HG02798 (cell line): ENCODE measurements at regions not wholly inside any gene's neighbourhood (a gene's known extent, or its start where the extent isn't known, plus 50 kb on each side); places are given as distances from the start of the nearest gene placed in this dataset.
A peak's percentile ranks its signal among the peaks of the same experiment; 100 is the strongest.

Experiments used
- ATAC-seq: cut with Tn5 transposase; IDR thresholded peaks from one replicate; pipeline ENCODE4 v1.9.1; 2021; ENCODE audit warnings: mild to moderate bottlenecking; ENCODE audit not compliant: unreplicated experiment, poor library complexity

DNA sequence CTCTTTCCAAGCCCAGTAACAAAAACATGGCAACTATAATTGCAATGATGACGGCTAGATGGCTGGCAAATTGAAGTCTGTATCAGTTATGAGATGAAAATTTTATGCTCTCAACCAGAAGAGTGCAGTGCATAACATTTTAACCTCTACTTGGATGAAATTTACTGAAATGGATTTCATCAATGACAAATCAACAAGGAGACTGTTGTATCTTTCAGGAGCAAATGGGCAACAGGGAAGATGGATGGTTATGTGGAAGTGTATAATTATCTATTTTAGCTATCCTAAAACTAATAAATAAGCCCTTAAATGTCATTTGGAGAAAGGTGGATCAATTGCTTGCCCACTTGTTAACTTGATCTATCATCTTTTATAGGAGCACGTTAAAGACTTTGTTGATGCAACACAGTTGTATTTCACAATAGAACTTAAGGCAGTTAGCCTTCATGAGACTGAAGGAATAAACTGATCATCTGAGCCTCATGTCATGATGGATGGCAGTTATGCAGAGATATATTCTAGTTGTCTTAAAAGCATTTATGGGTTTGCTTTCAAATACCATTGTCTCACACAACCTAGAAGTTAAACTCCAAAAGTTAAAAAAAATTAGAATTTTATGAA lies 315.1 kb upstream of the TBC1D5 start:
- no peak for ATAC-seq

DNA sequence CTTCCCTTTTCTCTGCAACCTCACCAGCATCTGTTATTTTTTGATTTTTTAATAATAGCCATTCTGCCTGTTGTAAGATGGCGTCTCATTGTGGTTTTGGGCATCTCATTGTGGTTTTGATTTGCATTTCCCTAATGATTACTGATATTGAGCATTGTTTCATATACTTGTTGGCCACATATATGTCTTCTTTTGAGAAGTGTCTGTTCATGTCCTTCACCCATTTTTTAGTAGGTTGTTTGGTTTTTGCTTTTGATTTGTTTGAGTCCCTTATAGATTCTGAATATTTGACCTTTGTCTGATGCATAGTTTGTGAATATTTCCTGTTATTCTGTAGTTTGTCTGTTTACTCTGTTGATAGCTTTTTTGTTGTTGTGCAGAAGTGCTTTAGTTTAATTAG lies 312.2 kb upstream of the TBC1D5 start:
- ATAC-seq, result no peak

DNA sequence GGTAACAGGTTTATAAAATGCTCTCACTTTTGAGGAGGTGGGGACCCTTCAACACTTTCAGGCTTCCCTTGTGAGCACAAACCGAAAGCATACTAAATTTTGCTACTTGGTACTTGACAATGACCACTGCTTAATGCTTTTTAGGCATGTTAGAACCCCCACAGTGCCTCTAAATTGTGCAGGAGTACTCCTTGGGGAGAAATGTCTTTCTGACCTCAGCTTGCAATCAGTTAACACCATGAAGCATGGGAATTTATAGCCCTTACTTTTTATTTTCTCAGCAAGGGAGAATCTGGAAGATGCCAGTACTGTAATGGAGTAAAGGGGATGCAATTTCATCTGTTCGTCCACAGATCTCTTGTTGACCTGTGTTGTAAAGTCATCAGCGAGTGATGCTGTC lies 308.9 kb upstream of the TBC1D5 start:
- no peak for ATAC-seq

- ATAC-seq, result no peak
Observed at GRCh38 chr3:18049096-18049495, 306.7 kb upstream of the TBC1D5 start.

- no peak for ATAC-seq
Observed at GRCh38 chr3:18047052-18047451, 304.6 kb upstream of the TBC1D5 start.

GRCh38 chr3:18046131-18046915 lies 303.9 kb upstream of the TBC1D5 start:
- no peak for ATAC-seq

- ATAC-seq, result no peak
Observed at GRCh38 chr3:18044971-18045880, 302.8 kb upstream of the TBC1D5 start.

- no peak for ATAC-seq
Observed at GRCh38 chr3:18044191-18044590, 301.8 kb upstream of the TBC1D5 start.

DNA sequence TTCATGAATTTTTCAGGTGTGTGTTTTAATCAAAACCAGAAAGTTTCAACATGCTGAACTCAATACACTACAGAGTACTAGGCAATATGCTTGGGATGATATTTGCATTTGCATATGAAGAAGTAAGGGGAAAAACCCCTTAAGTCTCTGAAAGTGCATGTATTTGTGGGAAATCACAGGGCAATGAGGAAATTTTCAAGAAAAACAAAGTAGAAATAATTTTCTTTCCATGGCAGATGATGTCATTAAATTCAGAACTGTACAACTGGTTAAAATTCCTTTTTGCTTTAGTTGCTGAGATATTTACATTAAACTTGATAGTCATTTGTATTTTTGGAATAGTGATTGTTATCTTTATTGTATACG lies 294.0 kb upstream of the TBC1D5 start:
- ATAC-seq, result no peak

DNA sequence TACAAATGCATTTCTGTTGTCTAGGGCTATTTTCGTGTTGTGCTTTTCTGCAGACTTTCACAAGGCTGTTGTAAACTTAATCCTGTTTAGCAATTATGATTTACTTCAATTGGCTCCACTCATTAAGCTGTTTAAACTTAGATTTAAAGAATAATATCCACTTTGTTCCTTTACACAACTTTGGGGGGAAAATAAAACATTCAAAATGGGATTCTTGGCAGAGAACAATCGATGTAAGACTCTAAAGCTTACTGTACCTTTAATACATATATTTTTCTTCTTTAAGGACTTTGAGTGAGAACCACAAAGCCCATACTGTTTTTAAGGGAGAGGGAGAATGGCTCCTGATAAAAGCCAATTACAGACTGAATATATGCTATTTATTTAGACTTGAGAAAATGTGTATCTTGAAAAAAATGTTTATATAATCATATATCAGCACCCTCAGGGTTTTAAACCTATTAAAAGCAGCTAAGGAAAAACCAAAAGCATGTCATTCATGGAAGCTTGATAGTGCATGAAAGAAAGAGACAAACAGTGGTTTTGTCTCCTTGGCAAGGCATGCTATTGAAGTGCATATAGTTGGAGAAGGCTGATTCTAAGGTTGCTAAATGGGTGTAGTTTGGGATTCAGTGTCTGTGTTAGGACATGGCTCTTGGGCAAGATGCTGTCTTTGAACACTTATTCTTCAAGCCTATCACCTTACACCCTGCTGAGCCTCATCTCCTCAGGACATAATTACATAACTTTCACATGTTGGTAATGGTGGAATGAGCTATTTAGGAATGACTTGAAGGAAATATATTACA lies 293.4 kb upstream of the TBC1D5 start:
- no peak for ATAC-seq

DNA sequence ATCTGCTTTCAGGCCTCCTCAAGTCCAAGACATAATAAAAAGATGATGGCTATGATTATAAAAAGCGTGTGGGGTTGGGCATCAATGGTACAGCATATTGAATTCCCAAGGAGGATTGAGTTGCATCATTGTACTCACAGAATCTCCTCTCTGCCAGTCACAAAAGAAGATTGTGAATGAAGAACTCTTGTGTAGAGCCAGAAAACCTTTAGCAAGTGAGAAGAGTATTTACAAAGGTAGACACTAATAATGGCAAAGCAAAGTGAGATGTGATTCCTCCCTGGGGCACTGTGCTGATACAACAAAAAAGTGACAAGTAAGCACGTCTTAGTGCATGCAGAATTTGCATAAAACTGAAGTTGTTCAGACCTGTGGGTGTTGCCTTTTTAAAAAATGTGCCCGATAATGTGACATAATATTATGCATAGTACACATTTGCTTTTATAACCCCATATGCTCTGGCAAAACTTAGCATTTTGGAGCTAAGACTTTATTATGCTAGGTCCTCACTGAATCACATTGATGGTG lies 291.2 kb upstream of the TBC1D5 start:
- no peak for ATAC-seq

DNA sequence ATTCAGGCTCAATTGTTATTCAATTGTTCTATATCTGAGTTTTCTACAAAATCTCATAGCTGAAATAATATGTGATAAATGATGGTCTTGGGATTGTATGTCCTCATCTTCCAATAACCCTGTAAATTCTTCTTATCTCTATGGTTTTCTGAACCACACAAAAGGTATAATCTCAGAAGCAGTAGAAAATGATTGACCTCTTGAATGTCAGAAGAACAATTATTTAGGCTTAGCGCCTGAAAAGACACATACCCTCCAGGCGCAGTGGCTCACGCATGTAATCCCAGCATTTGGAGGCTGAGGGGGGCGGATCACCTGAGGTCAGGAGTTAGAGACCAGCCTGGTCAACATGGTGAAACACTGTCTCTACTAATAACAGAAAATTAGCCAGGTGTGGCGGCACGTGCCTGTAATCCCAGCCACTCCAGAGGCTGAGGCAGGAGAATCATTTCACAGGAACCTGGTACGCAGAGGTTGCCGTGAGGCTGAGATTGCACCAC lies 288.0 kb upstream of the TBC1D5 start:
- no peak for ATAC-seq

DNA sequence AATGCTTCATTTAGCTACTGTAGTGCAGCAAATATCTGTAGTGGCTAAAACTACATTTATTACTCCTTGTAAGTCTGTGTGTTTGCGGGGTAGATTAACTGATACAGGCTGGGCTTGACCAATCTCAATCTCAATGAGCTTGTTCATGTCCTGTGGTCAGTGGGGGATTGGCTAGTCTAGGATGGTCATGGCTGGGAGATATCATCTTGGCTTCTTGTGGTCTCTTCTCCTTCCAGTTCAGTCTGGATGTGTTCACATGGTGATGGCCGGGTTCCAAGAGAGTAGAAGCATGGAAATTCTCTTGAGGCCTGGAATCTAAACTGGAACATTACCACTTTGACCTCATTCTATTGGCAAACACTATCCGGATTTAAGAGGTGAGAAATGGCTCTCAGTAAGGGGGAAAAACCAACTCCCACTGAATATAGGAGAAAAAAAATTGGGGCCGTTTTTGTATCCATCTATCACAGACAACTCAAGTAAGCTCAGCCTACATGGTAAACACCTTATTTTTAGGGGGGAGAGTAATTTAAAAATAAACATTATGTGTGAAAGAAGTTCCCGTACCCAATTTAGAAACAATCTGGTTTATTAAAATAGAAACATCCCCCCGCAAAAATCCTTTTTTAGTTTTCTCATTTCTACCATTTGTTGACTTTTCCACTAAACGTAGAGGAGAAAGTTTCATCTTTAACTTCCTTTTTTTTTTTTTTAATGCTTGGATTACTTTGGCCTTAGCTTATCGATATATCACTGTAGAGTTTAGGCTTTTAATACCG lies 284.9 kb upstream of the TBC1D5 start:
- no peak for ATAC-seq

- ATAC-seq, result peak; percentile 76
Observed at GRCh38 chr3:18024715-18025114, 282.3 kb upstream of the TBC1D5 start.

DNA sequence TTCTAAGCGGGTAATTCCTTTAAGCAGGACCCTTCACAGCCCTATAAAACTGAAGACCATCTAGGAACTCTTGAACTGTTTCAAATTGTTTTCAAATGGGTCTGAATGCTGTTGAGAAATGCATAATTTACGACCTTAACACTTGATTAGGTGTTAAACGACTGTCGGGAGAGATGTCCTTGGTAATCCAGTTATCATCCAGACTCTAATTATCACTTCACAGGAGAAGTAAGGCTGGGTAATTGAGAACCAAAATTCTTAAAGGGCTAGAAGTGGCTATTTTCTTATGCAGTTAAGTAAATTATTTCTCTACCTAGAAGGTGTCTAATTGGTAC lies 276.7 kb upstream of the TBC1D5 start:
- no peak for ATAC-seq

DNA sequence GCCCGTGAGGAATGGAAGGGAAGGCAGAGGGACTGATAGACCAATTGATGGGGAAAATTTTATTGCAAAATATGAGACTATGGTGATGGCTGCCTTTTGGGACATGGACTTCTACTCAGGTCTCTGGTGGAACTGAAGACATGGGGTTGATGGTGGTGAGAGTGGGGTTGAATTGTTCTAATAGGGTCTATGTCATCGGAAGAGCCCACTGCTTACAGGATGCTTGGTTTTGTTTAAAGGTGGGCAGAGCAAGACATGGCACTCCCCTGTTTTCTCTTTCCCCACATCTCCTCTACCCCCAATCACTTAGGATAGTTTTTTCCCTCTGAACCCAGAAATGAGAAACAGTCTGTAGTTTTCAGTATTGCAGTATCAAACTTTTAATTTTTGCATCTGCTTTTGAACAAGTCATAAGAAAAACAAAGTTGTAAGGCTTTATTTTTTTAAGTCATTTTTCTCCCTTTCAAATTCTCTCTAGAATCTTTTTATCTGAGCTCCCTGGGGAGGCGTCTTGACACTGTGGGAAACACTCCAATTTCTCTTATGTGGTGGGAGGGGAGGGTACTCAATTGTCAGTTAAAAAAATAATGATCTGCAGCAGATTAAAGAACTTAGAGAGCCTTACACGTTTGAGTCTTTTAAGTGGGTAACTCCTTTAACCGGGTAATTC lies 276.2 kb upstream of the TBC1D5 start:
- ATAC-seq, result no peak

DNA sequence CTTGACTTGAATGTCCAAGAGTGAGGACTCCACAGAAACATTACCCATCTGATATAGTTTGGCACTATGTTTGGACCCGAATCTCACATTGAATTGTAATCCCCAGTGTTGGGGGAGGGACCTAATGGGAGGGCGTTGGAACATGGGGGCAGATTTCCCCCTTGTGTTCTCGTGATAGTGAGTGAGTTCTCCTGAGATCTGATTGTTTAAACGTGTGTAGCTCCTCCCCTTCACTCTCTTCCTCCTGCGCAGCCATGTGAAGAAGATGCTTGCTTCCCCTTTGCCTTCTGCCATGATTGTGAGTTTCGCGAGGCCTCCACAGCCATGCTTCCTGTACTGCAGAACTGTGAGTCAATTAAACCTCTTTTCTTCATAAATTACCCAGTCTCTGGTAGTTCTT lies 273.9 kb upstream of the TBC1D5 start:
- ATAC-seq, result no peak

DNA sequence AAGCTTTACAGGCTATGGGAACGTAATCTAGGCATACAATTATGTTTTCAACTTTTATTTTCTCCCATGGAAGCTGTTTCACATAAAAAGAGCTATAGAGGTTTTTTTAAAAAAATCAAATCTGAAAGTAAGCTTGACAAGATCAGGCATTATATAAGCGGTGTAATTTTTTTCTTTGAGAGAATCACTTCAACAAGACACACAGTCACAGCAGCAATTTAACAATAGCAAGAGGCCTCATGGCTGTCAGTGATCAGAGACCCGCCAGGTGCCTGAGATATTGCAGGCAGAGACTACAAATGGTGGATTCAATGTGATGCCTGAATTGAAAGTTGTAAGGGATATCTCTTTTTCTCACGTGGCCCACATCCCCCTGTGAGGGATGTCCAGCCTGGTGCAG lies 270.5 kb upstream of the TBC1D5 start:
- no peak for ATAC-seq

DNA sequence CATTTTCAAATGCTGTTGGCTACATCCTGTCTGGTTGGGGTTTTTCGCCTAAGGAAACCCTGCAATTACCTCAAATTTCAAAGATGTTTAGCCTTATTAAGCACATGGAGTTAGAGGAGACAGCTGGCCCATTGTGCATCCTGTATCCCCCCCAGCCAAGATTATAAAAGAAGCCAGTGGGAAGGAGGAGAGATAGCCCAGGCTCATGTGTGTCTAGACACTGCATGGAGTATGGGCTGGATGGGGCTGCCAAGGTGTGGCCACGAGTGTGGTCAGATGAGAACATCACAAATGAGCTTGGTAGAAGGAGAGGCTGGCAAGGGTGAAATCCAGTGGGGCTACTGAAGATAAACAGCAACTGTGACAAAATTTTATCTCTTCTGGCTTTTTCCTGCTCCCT lies 270.0 kb upstream of the TBC1D5 start:
- no peak for ATAC-seq
